Ascending aorta (tissue), 2 donors: ENCODE measurements at regions not wholly inside any gene's neighbourhood (a gene's known extent, or its start where the extent isn't known, plus 50 kb on each side); places are given as distances from the start of the nearest gene placed in this dataset.

ENCODE experiments used
- DNase-seq, 2 donors: peaks; one replicate each; pipeline ENCODE4 v3.0.0-alpha.2; 2019; ENCODE audit warnings: low spot score in 2 of 2
- H3K27ac ChIP-seq, 2 donors: fragments of 200-600 bp; sonication (generic); one replicate each; pipeline ENCODE4 v1.5.1; 2016 to 2017; ENCODE audit warnings: mild to moderate bottlenecking in 1 of 2
- H3K27me3 ChIP-seq: fragments of 200-600 bp; sonication (generic); one replicate; pipeline ENCODE4 v1.5.1; 2017
- H3K36me3 ChIP-seq, 2 donors: fragments of 200-600 bp; sonication (generic); one replicate each; pipeline ENCODE4 v1.5.1; 2016
- H3K4me1 ChIP-seq, 2 donors: fragments of 200-600 bp; sonication (generic); one replicate each; pipeline ENCODE4 v1.5.1; 2016 to 2017; ENCODE audit warnings: mild to moderate bottlenecking in 1 of 2
- H3K4me3 ChIP-seq, 2 donors: fragments of 200-600 bp; sonication (generic); one replicate each; pipeline ENCODE4 v1.5.1; 2016 to 2017; ENCODE audit warnings: mild to moderate bottlenecking in 1 of 2
- H3K9me3 ChIP-seq, 2 donors: fragments of 200-600 bp; sonication (generic); one replicate each; pipeline ENCODE4 v1.5.1; 2016
- CTCF ChIP-seq, 3 experiments: fragments of 200-600 bp in 2 of 3; fragments of 450-650 bp in 1 of 3; sonication (generic) in 2 of 3; IDR thresholded peaks; one replicate each; pipeline ENCODE4 v1.5.1; 2016 to 2019; ENCODE audit warnings: antibody characterized with exemption in 3 of 3, mild to moderate bottlenecking in 1 of 3, moderate library complexity in 1 of 3
- intact Hi-C: fragments of 100-400 bp; cut with DNase I; formaldehyde crosslinking; loops from one replicate; pipeline ENCODE4 v1.15.1; 2023

- Histone ChIP-seq H3K27me3 (no peaks in the 10 kb centered on the region), H3K4me1 (no peaks in the 10 kb centered on the region), H3K9me3 (peaks cover 7 to 13% of the 10 kb centered on the region in 2 donors), H3K27ac (no peak overlapping the region), H3K36me3 (no peaks in the 10 kb centered on the region), H3K4me3 (no peak overlapping the region)
- no peak for TF ChIP-seq CTCF (IDR thresholded peaks at IDR 0.05)
- intact Hi-C loops = no loop called here
- DNase-seq = no peak
These were observed 80.4 kb upstream of the CALN1 start for GRCh38 chr7:72492461-72493065.

GRCh38 chr7:72490301-72490700, 78.2 kb upstream of the CALN1 start:
- DNase-seq = no peak
- no peak overlapping the region for H3K4me3 ChIP-seq
- no peaks in the 10 kb centered on the region for H3K4me1 ChIP-seq
- intact Hi-C loops = no loop called here
- H3K36me3 ChIP-seq = no peaks in the 10 kb centered on the region
- H3K27me3 ChIP-seq = no peaks in the 10 kb centered on the region
- no peak for TF ChIP-seq CTCF (IDR thresholded peaks at IDR 0.05)
- no peak overlapping the region for H3K27ac ChIP-seq
- no peaks in the 10 kb centered on the region for H3K9me3 ChIP-seq

GRCh38 chr7:72481934-72482333, 69.8 kb upstream of the CALN1 start:
- no peaks in the 10 kb centered on the region for H3K4me1 ChIP-seq
- H3K27ac ChIP-seq = no peak overlapping the region
- H3K27me3 ChIP-seq = no peaks in the 10 kb centered on the region
- H3K9me3 ChIP-seq = no peaks in the 10 kb centered on the region
- intact Hi-C loops = no loop called here
- no peak for DNase-seq
- no peak overlapping the region for H3K4me3 ChIP-seq
- H3K36me3 ChIP-seq = no peaks in the 10 kb centered on the region
- no peak for TF ChIP-seq CTCF (IDR thresholded peaks at IDR 0.05)

- no peak for TF ChIP-seq CTCF (IDR thresholded peaks at IDR 0.05)
- no peak overlapping the region for H3K4me3 ChIP-seq
These were observed 64.6 kb upstream of the CALN1 start for GRCh38 chr7:72476608-72477305.

GRCh38 chr7:72467237-72467636, 55.1 kb upstream of the CALN1 start:
- no peaks in the 10 kb centered on the region for H3K4me1 ChIP-seq
- no peak overlapping the region for H3K4me3 ChIP-seq
- peaks cover 0 to 3% of the 10 kb centered on the region in 2 donors for H3K9me3 ChIP-seq
- H3K27ac ChIP-seq = no peak overlapping the region
- H3K27me3 ChIP-seq = no peaks in the 10 kb centered on the region
- intact Hi-C loops = no loop called here
- TF ChIP-seq CTCF (IDR thresholded peaks at IDR 0.05) = no peak
- no peak for DNase-seq
- H3K36me3 ChIP-seq = no peaks in the 10 kb centered on the region

More at GRCh38 chr7:72476608-72477305, 64.6 kb upstream of the CALN1 start:
- Histone ChIP-seq H3K9me3 (no peaks in the 10 kb centered on the region), H3K36me3 (no peaks in the 10 kb centered on the region), H3K27ac (no peak overlapping the region), H3K4me1 (no peaks in the 10 kb centered on the region), H3K27me3 (no peaks in the 10 kb centered on the region)
- no peak for DNase-seq
- intact Hi-C loops = no loop called here
